ENCODE measurements at regions not wholly inside any gene's neighbourhood (a gene's known extent, or its start where the extent isn't known, plus 50 kb on each side); places are given as distances from the start of the nearest gene placed in this dataset.

DNA sequence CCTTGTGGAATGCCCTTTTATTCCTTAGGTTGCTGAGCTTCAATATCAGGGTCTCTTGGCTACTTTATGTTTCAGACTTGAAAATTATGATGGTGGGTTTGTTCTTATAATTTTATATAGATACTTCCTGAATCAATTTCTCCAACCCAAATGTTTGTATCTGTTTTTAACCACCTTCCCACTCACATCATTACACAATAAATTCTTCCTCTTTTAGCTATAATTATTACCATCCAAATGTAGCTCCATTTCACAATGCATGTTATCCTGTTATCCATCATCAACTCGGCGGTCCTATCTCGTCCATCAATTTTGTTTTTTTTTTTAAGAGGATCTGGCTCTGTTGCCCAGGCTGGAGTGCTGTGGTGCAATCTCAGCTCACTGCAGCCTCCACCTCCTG is 357.6 kb upstream of the ZP4 start:
- no peaks in the 10 kb centered on the region for H3K9me1 ChIP-seq (replicated peaks; ENCODE audit: control insufficient read depth, extremely low read depth, insufficient read depth, low read length)
- no peak overlapping the region for H2AFZ ChIP-seq (ENCODE audit: low read depth, low read length)
- dilution Hi-C loops (cut with MboI; ENCODE audit: extremely low pct_ligation_motif_present, low sequenced_read_pairs) = no loop called here
- no peak overlapping the region for H3K4me3 ChIP-seq (replicated peaks in 1 of 3; ENCODE audit: insufficient read depth in 1 of 3, low read depth in 1 of 3, low read length in 3 of 3)
- H3K9me3 ChIP-seq (replicated peaks; ENCODE audit: control insufficient read depth, insufficient read depth, low read length) = peaks cover 2% of the 10 kb centered on the region
- H3K27me3 ChIP-seq (ENCODE audit: control insufficient read depth in 2 of 2, insufficient read depth in 2 of 2, low read length in 2 of 2) = no peaks in the 10 kb centered on the region
- H3K79me2 ChIP-seq (ENCODE audit: control insufficient read depth, insufficient read depth, low read length) = no peaks in the 10 kb centered on the region
- TF ChIP-seq, protein P1, sequence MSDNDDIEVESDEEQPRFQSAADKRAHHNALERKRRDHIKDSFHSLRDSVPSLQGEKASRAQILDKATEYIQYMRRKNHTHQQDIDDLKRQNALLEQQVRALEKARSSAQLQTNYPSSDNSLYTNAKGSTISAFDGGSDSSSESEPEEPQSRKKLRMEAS (IDR thresholded peaks at IDR 0.05; ENCODE audit: insufficient read depth, insufficient read length) = no peak
- no peak for TF ChIP-seq MYC (IDR thresholded peaks at IDR 0.05; ENCODE audit: low read depth, low read length)
- no peak for TF ChIP-seq FOS (IDR thresholded peaks at IDR 0.05; ENCODE audit: borderline replicate concordance, insufficient read depth, low read length)
- TF ChIP-seq JUN (IDR thresholded peaks at IDR 0.05; ENCODE audit: borderline replicate concordance, insufficient read depth, insufficient read length, low read depth) = no peak
- TF ChIP-seq GATA2 (IDR thresholded peaks at IDR 0.05; ENCODE audit: insufficient read depth, insufficient read length, low read depth, low read length) = no peak
- no peak for TF ChIP-seq POLR2A (IDR thresholded peaks at IDR 0.05; ENCODE audit: low read depth, low read length)
- TF ChIP-seq, protein P2, sequence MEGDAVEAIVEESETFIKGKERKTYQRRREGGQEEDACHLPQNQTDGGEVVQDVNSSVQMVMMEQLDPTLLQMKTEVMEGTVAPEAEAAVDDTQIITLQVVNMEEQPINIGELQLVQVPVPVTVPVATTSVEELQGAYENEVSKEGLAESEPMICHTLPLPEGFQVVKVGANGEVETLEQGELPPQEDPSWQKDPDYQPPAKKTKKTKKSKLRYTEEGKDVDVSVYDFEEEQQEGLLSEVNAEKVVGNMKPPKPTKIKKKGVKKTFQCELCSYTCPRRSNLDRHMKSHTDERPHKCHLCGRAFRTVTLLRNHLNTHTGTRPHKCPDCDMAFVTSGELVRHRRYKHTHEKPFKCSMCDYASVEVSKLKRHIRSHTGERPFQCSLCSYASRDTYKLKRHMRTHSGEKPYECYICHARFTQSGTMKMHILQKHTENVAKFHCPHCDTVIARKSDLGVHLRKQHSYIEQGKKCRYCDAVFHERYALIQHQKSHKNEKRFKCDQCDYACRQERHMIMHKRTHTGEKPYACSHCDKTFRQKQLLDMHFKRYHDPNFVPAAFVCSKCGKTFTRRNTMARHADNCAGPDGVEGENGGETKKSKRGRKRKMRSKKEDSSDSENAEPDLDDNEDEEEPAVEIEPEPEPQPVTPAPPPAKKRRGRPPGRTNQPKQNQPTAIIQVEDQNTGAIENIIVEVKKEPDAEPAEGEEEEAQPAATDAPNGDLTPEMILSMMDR (IDR thresholded peaks at IDR 0.05; ENCODE audit: extremely low read depth in 1 of 2, insufficient read depth in 1 of 2, low read depth in 1 of 2, low read length in 2 of 2) = no peak
- TF ChIP-seq EZH2 (IDR thresholded peaks at IDR 0.05; ENCODE audit: borderline replicate concordance, low read depth, low read length, severe bottlenecking) = no peak
- no peak for TF ChIP-seq POLR2AphosphoS5 (IDR thresholded peaks at IDR 0.05; ENCODE audit: insufficient read depth, low read depth, low read length)
- intact Hi-C loops (cut with micrococcal nuclease) = no loop called here
- H4K20me1 ChIP-seq (replicated peaks; ENCODE audit: control insufficient read depth, extremely low read depth, insufficient read depth, low read length) = no peaks in the 10 kb centered on the region
- BruUV-seq (replicated peaks) = no TSS peak
- H3K4me1 ChIP-seq (ENCODE audit: control insufficient read depth, extremely low read depth, insufficient read depth, low read length) = no peaks in the 10 kb centered on the region
- no peaks in the 10 kb centered on the region for H3K36me3 ChIP-seq (ENCODE audit: control insufficient read depth in 2 of 2, extremely low read depth in 1 of 2, insufficient read depth in 2 of 2, low read length in 2 of 2)
- CTCF ChIA-PET = no interaction called here
- no peak for DNase-seq (ENCODE audit: low read depth, low spot score)
- H3K27ac ChIP-seq (ENCODE audit: insufficient read depth, low read depth, low read length) = no peak overlapping the region
- POLR2A ChIA-PET = no interaction called here
- FAIRE-seq = no peak
- H3K9ac ChIP-seq (replicated peaks; ENCODE audit: extremely low read depth, insufficient read depth, low read length) = no peak overlapping the region
- no peak overlapping the region for H3K4me2 ChIP-seq (ENCODE audit: insufficient read depth, low read length)

Data from endothelial cell of umbilical vein (primary cell).